ENCODE measurements at regions not wholly inside any gene's neighbourhood (a gene's known extent, or its start where the extent isn't known, plus 50 kb on each side); places are given as distances from the start of the nearest gene placed in this dataset.

- H4K20me1 ChIP-seq (ENCODE audit: insufficient read depth, low read length): no peaks in the 10 kb centered on the region
- TF ChIP-seq SMC3 (IDR thresholded peaks at IDR 0.05; ENCODE audit: low read depth, low read length): no peak
- no peak for TF ChIP-seq RCOR1 (IDR thresholded peaks at IDR 0.05; ENCODE audit: insufficient replicate concordance, low read length)
- no peak for TF ChIP-seq FOS (IDR thresholded peaks at IDR 0.05; ENCODE audit: low read depth, low read length)
- no peak for TF ChIP-seq ELK1 (IDR thresholded peaks at IDR 0.05; ENCODE audit: borderline replicate concordance, low read depth, low read length)
- no peak for TF ChIP-seq POLR2A (IDR thresholded peaks at IDR 0.05; ENCODE audit: low read depth, low read length)
- no peak for TF ChIP-seq MAFK (IDR thresholded peaks at IDR 0.05; ENCODE audit: low read depth, low read length)
- TF ChIP-seq USF2 (IDR thresholded peaks at IDR 0.05; ENCODE audit: low read depth, low read length): no peak
- no peak for TF ChIP-seq RAD21 (IDR thresholded peaks at IDR 0.05; ENCODE audit: low read length)
- in situ Hi-C loops (cut with MboI; ENCODE audit: low sequenced_read_pairs): no loop called here
- H3K9ac ChIP-seq (ENCODE audit: low read depth, low read length): no peak overlapping the region
- no peak overlapping the region for H3K23ac ChIP-seq (ENCODE audit: low read depth, low read length)
- intact Hi-C loops (cut with micrococcal nuclease): no loop called here
- no peak overlapping the region for H2BK5ac ChIP-seq (ENCODE audit: low read depth, low read length, poor library complexity, severe bottlenecking)
- no peaks in the 10 kb centered on the region for H3K4me1 ChIP-seq (ENCODE audit: control insufficient read depth, insufficient read depth, low read length)
- no peak for DNase-seq
- no peak overlapping the region for H3K18ac ChIP-seq (ENCODE audit: low read depth, low read length)
- POLR2A ChIA-PET (ENCODE audit: unreplicated experiment): no interaction called here
- no peak overlapping the region for H2BK15ac ChIP-seq (ENCODE audit: low read depth, low read length)
- H3K27me3 ChIP-seq (ENCODE audit: control insufficient read depth, insufficient read depth, low read length): no peaks in the 10 kb centered on the region
- no peak overlapping the region for H3K4me3 ChIP-seq (ENCODE audit: insufficient read depth, low read depth, low read length)
- no TSS peak for BruUV-seq (replicated peaks)
- no peaks in the 10 kb centered on the region for H3K79me1 ChIP-seq (ENCODE audit: low read depth in 1 of 2, low read length in 2 of 2)
- no peak overlapping the region for H3K4me2 ChIP-seq (ENCODE audit: low read depth, low read length)
- no peak overlapping the region for H2BK20ac ChIP-seq (ENCODE audit: low read depth, low read length)
- no peak for ATAC-seq (ENCODE audit: low read depth)
- H4K91ac ChIP-seq (ENCODE audit: insufficient read depth, low read depth, low read length): no peak overlapping the region
- no peak overlapping the region for H3K4ac ChIP-seq (ENCODE audit: low read depth, low read length)
- no peak overlapping the region for H4K5ac ChIP-seq (ENCODE audit: low read depth, low read length)
- H4K8ac ChIP-seq (ENCODE audit: low read depth in 2 of 2, low read length in 2 of 2): no peak overlapping the region
- H3K9me3 ChIP-seq (ENCODE audit: control insufficient read depth, insufficient read depth, low read length): no peaks in the 10 kb centered on the region
- H2AFZ ChIP-seq (replicated peaks; ENCODE audit: low read length, poor library complexity): no peak overlapping the region
- H2AK9ac ChIP-seq (replicated peaks; ENCODE audit: low read depth, low read length, poor library complexity): no peak overlapping the region
- H3K27ac ChIP-seq (ENCODE audit: insufficient read depth, low read length): no peak overlapping the region
- no CpG with 5 or more reads among the region's 2 CpGs for WGBS, 2 experiments (ENCODE audit: extremely low coverage in 2 of 2, insufficient read length in 1 of 2)
- no peak overlapping the region for H3K14ac ChIP-seq (replicated peaks; ENCODE audit: low read depth, low read length)
- H2AK5ac ChIP-seq (ENCODE audit: low read depth, low read length): no peak overlapping the region
- H3K56ac ChIP-seq (ENCODE audit: extremely low read depth, insufficient read depth, low read length): no peak overlapping the region
- H3K9me1 ChIP-seq (ENCODE audit: insufficient read depth, low read length): no peaks in the 10 kb centered on the region
- dilution Hi-C loops (cut with HindIII; ENCODE audit: low sequenced_read_pairs, unreplicated experiment): no loop called here
- CTCF ChIA-PET: no interaction called here
- no peak overlapping the region for H2BK120ac ChIP-seq (ENCODE audit: low read depth, low read length)
- no peaks in the 10 kb centered on the region for H3K36me3 ChIP-seq (ENCODE audit: control insufficient read depth, insufficient read depth, low read length)
Observed at GRCh38 chr13:64716936-64717335, 2513.2 kb downstream of the PCDH9 start.
